ENCODE measurements at regions not wholly inside any gene's neighbourhood (a gene's known extent, or its start where the extent isn't known, plus 50 kb on each side); places are given as distances from the start of the nearest gene placed in this dataset.

DNA sequence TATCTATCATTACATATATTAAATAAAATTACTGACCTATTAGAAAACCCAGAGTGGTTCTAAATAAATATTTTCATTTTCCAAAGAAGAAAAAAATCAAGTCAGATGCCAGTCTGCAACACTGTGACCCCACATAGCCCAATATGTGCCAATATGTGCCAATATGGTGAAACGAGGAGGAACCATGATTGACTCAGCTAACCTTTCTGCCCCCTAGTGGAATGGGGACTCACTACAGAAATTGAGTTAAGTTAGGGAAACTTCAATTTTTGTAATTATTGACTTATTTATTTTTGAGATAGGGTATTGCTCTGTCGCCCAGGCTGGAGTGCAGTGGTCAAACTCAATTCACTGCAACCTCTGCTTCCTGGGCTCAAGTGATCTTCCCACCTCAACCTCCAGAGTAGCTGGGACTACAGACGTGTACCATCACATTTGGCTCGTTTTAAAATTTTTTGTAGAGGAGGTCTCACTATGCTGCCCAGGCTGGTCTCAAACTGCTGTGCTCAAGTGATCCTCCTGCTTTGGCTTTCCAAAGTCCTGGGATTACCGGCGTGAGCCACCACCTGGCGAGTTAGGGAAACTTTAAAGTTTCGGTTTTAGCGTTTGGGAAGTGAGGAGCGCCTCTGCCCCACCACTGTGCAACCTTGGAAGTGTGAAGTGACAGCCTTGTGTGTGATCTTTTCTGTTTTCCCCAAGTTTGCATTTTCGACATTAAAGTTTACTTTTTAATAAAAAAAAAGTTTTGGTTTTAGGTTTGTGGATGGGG, 116.8 kb upstream of the SHISA3 start:
- peak; percentile 30 to 56 for DNase-seq (ENCODE audit: low read depth in 1 of 2, low spot score in 1 of 2)
- no peak overlapping the region for H3K27ac ChIP-seq (replicated peaks)
- no peak overlapping the region for H3K4me3 ChIP-seq (replicated peaks; ENCODE audit: insufficient read depth, low read length)
- no peak for TF ChIP-seq POLR2AphosphoS5 (IDR thresholded peaks at IDR 0.05; ENCODE audit: low read depth)
- TF ChIP-seq, protein P1, sequence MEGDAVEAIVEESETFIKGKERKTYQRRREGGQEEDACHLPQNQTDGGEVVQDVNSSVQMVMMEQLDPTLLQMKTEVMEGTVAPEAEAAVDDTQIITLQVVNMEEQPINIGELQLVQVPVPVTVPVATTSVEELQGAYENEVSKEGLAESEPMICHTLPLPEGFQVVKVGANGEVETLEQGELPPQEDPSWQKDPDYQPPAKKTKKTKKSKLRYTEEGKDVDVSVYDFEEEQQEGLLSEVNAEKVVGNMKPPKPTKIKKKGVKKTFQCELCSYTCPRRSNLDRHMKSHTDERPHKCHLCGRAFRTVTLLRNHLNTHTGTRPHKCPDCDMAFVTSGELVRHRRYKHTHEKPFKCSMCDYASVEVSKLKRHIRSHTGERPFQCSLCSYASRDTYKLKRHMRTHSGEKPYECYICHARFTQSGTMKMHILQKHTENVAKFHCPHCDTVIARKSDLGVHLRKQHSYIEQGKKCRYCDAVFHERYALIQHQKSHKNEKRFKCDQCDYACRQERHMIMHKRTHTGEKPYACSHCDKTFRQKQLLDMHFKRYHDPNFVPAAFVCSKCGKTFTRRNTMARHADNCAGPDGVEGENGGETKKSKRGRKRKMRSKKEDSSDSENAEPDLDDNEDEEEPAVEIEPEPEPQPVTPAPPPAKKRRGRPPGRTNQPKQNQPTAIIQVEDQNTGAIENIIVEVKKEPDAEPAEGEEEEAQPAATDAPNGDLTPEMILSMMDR (IDR thresholded peaks at IDR 0.05; ENCODE audit: insufficient read depth, low read length): peak; percentile 53
- no peaks in the 10 kb centered on the region for H3K27me3 ChIP-seq (ENCODE audit: insufficient read depth, poor library complexity, severe bottlenecking)

DNA sequence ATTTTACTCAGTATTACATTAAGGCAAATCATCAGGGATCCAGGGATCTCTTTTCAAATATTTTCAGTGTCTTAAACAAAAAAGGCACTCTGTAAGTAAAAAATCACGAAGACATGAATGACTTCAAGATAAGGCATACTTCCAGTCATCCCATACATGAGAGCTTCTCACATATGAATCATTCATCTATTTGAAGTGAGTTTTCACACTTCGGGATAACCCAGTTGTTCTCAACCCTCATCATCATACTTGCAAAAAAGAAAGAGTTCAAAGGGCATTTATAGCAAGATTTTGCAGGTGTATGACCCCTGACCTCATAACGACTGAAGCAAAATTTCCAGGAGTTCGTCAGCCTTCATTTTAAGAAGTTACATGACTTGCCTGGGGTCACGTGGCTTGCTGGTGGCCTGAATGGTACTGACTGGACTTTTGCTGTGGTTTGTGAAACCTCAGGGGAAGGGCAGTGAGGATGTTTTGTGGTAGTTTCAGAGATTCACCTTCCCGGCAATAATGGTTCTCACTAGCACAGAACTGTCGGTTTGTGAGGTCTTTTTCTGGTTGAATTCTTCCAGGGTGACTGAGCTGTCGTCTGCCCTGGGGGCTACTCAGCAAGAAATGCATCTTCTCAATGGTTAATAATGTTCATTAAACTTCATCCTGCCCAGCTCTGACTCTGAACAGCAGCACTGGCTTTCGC, 115.8 kb upstream of the SHISA3 start:
- H3K27me3 ChIP-seq (ENCODE audit: insufficient read depth, poor library complexity, severe bottlenecking): no peaks in the 10 kb centered on the region
- TF ChIP-seq, protein P2, sequence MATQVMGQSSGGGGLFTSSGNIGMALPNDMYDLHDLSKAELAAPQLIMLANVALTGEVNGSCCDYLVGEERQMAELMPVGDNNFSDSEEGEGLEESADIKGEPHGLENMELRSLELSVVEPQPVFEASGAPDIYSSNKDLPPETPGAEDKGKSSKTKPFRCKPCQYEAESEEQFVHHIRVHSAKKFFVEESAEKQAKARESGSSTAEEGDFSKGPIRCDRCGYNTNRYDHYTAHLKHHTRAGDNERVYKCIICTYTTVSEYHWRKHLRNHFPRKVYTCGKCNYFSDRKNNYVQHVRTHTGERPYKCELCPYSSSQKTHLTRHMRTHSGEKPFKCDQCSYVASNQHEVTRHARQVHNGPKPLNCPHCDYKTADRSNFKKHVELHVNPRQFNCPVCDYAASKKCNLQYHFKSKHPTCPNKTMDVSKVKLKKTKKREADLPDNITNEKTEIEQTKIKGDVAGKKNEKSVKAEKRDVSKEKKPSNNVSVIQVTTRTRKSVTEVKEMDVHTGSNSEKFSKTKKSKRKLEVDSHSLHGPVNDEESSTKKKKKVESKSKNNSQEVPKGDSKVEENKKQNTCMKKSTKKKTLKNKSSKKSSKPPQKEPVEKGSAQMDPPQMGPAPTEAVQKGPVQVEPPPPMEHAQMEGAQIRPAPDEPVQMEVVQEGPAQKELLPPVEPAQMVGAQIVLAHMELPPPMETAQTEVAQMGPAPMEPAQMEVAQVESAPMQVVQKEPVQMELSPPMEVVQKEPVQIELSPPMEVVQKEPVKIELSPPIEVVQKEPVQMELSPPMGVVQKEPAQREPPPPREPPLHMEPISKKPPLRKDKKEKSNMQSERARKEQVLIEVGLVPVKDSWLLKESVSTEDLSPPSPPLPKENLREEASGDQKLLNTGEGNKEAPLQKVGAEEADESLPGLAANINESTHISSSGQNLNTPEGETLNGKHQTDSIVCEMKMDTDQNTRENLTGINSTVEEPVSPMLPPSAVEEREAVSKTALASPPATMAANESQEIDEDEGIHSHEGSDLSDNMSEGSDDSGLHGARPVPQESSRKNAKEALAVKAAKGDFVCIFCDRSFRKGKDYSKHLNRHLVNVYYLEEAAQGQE (IDR thresholded peaks at IDR 0.05; ENCODE audit: insufficient replicate concordance, low read depth): no peak
- TF ChIP-seq, protein P1 (IDR thresholded peaks at IDR 0.05; ENCODE audit: insufficient read depth, low read length): no peak
- TF ChIP-seq POLR2AphosphoS5 (IDR thresholded peaks at IDR 0.05; ENCODE audit: low read depth) (no peak), SPI1 (IDR thresholded peaks at IDR 0.05; ENCODE audit: borderline replicate concordance, low read depth) (no peak), GABPA (IDR thresholded peaks at IDR 0.05; ENCODE audit: low read depth) (no peak)
- no peak overlapping the region for H3K27ac ChIP-seq (replicated peaks)
- H3K4me3 ChIP-seq (replicated peaks; ENCODE audit: insufficient read depth, low read length): no peak overlapping the region
- DNase-seq (ENCODE audit: low read depth in 1 of 2, low spot score in 1 of 2): no peak

DNA sequence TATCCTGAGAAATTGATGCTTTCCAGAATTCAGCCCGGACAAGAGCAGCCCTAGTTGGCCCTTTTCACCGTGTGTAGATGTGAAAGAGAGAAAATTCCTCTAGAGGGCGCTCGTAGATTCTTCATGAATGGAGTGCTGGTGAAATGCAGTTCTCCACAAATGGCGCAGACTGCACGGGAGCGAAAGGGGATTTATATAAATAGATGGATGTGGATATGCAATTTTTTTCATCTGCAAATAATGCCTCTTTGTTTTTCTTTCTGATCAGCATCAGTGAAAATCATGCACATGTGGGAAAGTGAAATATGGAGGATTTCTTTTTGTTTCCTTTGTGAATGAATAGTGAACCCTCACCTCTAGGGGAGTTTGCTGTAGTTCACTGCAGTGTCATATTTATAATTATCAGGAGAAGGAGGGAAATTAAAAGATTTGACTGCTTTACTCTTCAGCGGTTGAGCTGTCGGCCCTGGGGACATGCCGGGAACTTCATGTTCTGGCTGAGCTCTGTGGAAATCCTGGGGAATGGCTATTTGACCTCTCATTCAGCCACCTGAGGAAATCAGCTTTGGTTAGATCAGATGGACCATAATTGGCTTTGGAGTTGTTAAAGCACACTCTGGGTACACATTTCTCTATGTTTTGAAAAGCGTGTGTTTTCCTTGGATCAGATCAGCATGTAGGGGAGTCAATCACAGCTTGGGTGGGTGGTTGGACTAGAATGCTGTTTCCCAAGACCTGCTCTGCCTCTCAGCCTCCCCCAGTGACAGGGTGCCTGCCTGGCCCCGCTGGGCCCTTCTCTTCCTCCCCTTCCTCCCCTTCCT, 115.0 kb upstream of the SHISA3 start:
- TF ChIP-seq, protein P1 (IDR thresholded peaks at IDR 0.05; ENCODE audit: insufficient read depth, low read length): peak; percentile 49
- TF ChIP-seq, protein P2 (IDR thresholded peaks at IDR 0.05; ENCODE audit: insufficient replicate concordance, low read depth): no peak
- Histone ChIP-seq H3K27ac (replicated peaks) (no peak overlapping the region), H3K27me3 (ENCODE audit: insufficient read depth, poor library complexity, severe bottlenecking) (no peaks in the 10 kb centered on the region), H3K4me3 (replicated peaks; ENCODE audit: insufficient read depth, low read length) (no peak overlapping the region)
- DNase-seq (ENCODE audit: low read depth in 1 of 2, low spot score in 1 of 2): peak; percentile 15 to 65
